ENCODE measurements at regions not wholly inside any gene's neighbourhood (a gene's known extent, or its start where the extent isn't known, plus 50 kb on each side); places are given as distances from the start of the nearest gene placed in this dataset.

DNA sequence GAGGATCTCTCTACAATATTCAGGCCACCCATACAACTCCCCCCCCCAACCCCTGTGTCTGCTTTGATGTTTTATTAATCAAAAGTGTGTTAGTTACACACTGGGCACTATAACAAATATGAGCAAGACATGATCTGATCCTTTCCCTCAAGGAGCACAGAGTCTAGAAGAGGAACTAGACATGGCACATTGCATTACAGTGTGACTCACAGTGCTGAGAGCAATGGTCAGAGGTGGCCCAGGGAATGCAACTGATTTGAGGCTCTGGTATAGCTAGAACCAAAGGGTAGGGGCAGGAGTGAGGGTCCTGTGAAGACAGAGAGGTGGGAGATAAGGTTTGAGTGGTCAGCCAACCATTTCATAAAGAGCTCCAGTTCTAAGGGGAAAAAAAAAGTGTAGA, 539.2 kb downstream of the ACTL7B start:
- H3K4me1 Mint-ChIP-seq (ENCODE audit: insufficient read depth, unreplicated experiment): no peaks in the 10 kb centered on the region
- CTCF ChIA-PET: interaction anchor here (0.6 kb wide), 1 partner anchor 223 kb away, joined by 3 read pairs; no protein-coding TSS in a partner anchor
- BruUV-seq (replicated peaks): no TSS peak

GRCh38 chr9:108316066-108316465, 539.7 kb downstream of the ACTL7B start:
- BruUV-seq (replicated peaks): no TSS peak
- no peak overlapping the region for H3K4me3 Mint-ChIP-seq (ENCODE audit: unreplicated experiment)
- no peaks in the 10 kb centered on the region for H3K4me1 Mint-ChIP-seq (ENCODE audit: insufficient read depth, unreplicated experiment)
- ChIA-PET POLR2A (no interaction called here), CTCF (interaction anchor here (0.6 to 0.9 kb wide), 2 partner anchors 12 to 708 kb away, joined by 3 read pairs; no protein-coding TSS in a partner anchor)
- H3K27ac Mint-ChIP-seq (ENCODE audit: low read depth, unreplicated experiment): no peak overlapping the region
- no peaks in the 10 kb centered on the region for H3K27me3 Mint-ChIP-seq (ENCODE audit: insufficient read depth, unreplicated experiment)
- intact Hi-C loops (cut with micrococcal nuclease): no loop called here
- no peaks in the 10 kb centered on the region for H3K36me3 Mint-ChIP-seq (ENCODE audit: insufficient read depth, unreplicated experiment)
- no peaks in the 10 kb centered on the region for H3K9me3 Mint-ChIP-seq (ENCODE audit: unreplicated experiment)
- no peak for DNase-seq (ENCODE audit: unreplicated experiment)
- TF ChIP-seq, protein P1, sequence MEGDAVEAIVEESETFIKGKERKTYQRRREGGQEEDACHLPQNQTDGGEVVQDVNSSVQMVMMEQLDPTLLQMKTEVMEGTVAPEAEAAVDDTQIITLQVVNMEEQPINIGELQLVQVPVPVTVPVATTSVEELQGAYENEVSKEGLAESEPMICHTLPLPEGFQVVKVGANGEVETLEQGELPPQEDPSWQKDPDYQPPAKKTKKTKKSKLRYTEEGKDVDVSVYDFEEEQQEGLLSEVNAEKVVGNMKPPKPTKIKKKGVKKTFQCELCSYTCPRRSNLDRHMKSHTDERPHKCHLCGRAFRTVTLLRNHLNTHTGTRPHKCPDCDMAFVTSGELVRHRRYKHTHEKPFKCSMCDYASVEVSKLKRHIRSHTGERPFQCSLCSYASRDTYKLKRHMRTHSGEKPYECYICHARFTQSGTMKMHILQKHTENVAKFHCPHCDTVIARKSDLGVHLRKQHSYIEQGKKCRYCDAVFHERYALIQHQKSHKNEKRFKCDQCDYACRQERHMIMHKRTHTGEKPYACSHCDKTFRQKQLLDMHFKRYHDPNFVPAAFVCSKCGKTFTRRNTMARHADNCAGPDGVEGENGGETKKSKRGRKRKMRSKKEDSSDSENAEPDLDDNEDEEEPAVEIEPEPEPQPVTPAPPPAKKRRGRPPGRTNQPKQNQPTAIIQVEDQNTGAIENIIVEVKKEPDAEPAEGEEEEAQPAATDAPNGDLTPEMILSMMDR (IDR thresholded peaks at IDR 0.05; ENCODE audit: unreplicated experiment): no peak

More for the DNA sequence above, 539.2 kb downstream of the ACTL7B start:
- Mint-ChIP-seq H3K27ac (ENCODE audit: low read depth, unreplicated experiment) (no peak overlapping the region), H3K36me3 (ENCODE audit: insufficient read depth, unreplicated experiment) (no peaks in the 10 kb centered on the region), H3K27me3 (ENCODE audit: insufficient read depth, unreplicated experiment) (no peaks in the 10 kb centered on the region), H3K4me3 (ENCODE audit: unreplicated experiment) (no peak overlapping the region), H3K9me3 (ENCODE audit: unreplicated experiment) (no peaks in the 10 kb centered on the region)
- no peak for DNase-seq (ENCODE audit: unreplicated experiment)
- TF ChIP-seq, protein P1 (IDR thresholded peaks at IDR 0.05; ENCODE audit: unreplicated experiment): no peak
- POLR2A ChIA-PET: no interaction called here
- intact Hi-C loops (cut with micrococcal nuclease): no loop called here

DNA sequence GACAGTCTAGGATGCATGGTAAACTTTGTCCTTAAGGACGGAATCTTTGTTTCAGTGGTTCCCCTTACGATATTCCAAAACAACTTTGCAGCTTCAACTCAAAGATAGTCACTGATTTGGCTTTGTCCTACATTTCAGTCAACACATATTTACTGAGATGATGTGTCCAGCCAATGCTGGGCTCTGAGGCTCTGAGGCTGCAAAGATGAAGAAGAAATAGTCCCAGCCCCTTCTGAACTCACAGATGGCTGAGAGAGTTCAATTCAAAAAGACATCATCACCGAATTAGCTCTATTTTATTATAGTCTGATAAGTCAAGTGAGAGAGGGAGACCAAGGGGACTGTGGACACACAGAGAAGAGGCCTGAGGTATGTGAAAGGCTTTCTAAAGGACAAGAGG, 544.0 kb downstream of the ACTL7B start:
- Mint-ChIP-seq H3K9me3 (ENCODE audit: unreplicated experiment) (peaks cover 7% of the 10 kb centered on the region), H3K4me1 (ENCODE audit: insufficient read depth, unreplicated experiment) (no peaks in the 10 kb centered on the region), H3K36me3 (ENCODE audit: insufficient read depth, unreplicated experiment) (no peaks in the 10 kb centered on the region), H3K27ac (ENCODE audit: low read depth, unreplicated experiment) (no peak overlapping the region), H3K27me3 (ENCODE audit: insufficient read depth, unreplicated experiment) (no peaks in the 10 kb centered on the region), H3K4me3 (ENCODE audit: unreplicated experiment) (no peak overlapping the region)
- no peak for DNase-seq (ENCODE audit: unreplicated experiment)
- intact Hi-C loops (cut with micrococcal nuclease): no loop called here
- no TSS peak for BruUV-seq (replicated peaks)
- ChIA-PET CTCF (interaction anchor here (0.7 to 1.3 kb wide), 2 partner anchors 10 to 40 kb away, joined by 3 to 6 read pairs; no protein-coding TSS in a partner anchor), POLR2A (interaction anchor here (0.6 kb wide), 1 partner anchor 27 kb away, joined by 3 read pairs; no protein-coding TSS in a partner anchor)
- TF ChIP-seq, protein P1 (IDR thresholded peaks at IDR 0.05; ENCODE audit: unreplicated experiment): no peak

- no TSS peak for BruUV-seq (replicated peaks)
- TF ChIP-seq, protein P1 (IDR thresholded peaks at IDR 0.05; ENCODE audit: unreplicated experiment): no peak
- intact Hi-C loops (cut with micrococcal nuclease): no loop called here
- H3K4me1 Mint-ChIP-seq (ENCODE audit: insufficient read depth, unreplicated experiment): no peaks in the 10 kb centered on the region
- no peaks in the 10 kb centered on the region for H3K36me3 Mint-ChIP-seq (ENCODE audit: insufficient read depth, unreplicated experiment)
- CTCF ChIA-PET: interaction anchor here (0.7 kb wide), 1 partner anchor 12 kb away, joined by 3 read pairs; no protein-coding TSS in a partner anchor
- POLR2A ChIA-PET: interaction anchor here (0.6 kb wide), 1 partner anchor 442 kb away, joined by 3 read pairs; no protein-coding TSS in a partner anchor
- H3K9me3 Mint-ChIP-seq (ENCODE audit: unreplicated experiment): peaks cover 7% of the 10 kb centered on the region
- H3K27me3 Mint-ChIP-seq (ENCODE audit: insufficient read depth, unreplicated experiment): no peaks in the 10 kb centered on the region
- H3K4me3 Mint-ChIP-seq (ENCODE audit: unreplicated experiment): no peak overlapping the region
- H3K27ac Mint-ChIP-seq (ENCODE audit: low read depth, unreplicated experiment): no peak overlapping the region
- no peak for DNase-seq (ENCODE audit: unreplicated experiment)
Observed at GRCh38 chr9:108310202-108310601, 545.6 kb downstream of the ACTL7B start.
